HK-2 (cell line): ENCODE measurements at regions not wholly inside any gene's neighbourhood (a gene's known extent, or its start where the extent isn't known, plus 50 kb on each side); places are given as distances from the start of the nearest gene placed in this dataset.

Experiments
- DNase-seq: peaks from one replicate; pipeline ENCODE4 v3.0.0-alpha.2; 2018; ENCODE audit not compliant: unreplicated experiment

DNA sequence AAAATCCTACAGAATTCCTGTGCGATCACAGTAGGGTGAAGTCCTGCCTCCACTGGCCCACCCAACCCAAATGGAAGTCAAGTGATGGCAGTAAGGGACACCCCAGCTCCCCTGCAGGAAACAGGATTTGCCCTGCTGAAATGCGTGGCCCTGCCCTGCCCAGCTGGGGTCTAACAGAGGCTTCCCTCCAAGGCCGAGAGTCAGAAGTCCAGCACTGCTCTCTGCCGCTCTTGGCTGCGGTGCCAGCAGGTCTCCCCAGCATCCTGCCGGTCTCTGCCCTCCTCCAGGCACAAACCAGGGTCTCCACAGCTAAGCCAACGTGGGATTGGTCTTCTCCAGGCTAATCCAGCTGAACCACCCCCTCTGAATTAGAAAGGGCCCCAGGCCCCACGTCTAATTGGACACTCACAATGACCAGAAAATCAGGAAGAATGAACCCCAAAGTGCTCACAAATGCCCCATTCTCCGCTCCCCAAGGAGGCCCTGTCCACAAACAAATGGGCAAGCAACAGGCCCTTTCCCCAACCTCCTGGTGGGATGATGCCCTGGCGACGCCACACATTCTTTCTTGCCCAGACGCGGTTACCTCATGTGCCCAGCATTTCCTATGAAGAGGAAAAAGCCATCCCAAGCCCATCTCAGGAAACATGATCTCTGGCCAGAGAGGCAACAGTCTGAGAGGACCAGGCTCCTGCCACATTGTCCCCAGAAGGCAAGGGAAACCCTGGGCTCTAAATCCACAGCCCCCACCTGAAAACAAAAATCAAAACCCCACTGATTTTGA is 117.2 kb downstream of the BANF2 start:
- no peak for DNase-seq

DNA sequence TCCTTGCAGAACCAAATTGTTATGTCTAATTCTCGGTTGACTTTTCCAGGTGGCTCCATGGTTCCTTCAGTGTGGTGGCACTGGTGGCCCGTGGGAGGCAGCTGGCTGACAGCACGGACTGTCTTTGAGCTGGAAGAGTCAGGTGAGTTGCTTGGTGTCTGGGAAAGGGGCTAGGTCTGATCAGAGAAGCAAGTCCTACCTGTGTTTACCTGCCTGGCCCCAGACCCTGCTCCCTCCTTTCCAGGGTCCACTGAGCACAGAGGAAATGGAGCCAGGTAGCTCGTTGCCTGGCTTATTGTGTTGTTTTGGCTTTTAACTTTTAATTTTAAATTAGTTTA is 111.8 kb downstream of the BANF2 start:
- DNase-seq, result no peak

DNA sequence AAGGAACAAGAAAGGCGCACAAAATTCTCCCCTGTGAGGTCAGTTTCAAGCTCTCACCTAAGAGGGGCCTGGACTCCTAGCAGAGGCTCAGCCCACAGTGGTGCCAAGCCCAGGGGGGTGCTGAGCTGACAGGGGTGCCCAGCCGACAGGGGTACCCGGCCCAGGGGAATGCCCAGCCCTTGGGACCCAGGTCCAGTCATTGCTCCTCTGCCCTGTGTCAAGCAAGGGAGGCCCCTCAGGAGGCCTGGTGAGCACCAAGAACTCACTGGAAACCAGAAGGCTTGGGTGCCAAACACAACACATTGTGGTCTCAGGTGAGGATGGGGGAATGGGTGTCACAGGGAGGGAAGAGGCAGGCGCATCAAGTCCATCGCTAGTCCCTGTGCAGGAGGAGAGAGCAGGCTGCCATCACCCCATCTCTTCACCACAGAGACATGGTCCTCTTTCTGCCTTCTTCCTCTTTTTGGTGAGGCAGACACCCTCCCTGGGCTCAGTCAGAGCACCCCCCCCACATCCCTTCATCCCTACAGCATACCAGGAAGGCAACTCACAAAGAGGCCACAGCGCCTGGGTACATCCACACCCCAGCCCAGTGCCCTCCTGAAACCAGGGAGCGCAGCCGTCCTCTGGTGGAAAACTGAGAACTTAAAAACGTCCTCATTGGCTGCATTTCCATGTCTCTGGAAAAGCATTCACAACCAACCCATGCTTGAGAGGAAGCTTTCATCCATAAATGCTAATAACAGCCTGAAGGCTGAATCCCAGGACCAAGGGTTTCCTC is 111.3 kb downstream of the BANF2 start:
- no peak for DNase-seq

DNA sequence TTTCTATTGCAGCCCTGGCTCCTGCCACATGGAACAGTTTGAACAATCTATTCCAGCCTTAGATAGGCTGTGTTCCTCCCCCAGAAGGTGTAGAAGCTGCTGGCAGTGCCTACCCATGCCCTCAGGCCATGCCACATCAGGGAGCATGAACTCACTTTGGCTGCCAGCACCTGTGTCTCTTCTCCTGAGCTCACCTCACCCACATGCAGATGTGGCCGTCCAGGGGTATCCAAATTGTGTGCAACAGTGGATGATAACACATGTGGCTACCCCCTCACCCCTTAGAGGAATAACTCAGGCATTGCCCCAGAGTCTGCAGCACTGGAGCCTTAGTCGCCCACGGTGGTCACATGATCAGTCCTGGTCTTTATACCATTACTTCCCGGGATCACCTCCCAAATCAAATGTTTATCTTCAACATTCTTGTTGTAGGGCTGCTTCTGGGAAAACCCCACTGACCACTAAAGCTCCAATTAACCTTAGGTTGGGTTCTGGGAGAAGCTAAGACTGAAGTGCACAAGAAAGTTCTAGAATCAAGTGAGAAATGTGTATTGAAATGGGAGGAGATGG is 110.4 kb downstream of the BANF2 start:
- DNase-seq, result no peak

DNA sequence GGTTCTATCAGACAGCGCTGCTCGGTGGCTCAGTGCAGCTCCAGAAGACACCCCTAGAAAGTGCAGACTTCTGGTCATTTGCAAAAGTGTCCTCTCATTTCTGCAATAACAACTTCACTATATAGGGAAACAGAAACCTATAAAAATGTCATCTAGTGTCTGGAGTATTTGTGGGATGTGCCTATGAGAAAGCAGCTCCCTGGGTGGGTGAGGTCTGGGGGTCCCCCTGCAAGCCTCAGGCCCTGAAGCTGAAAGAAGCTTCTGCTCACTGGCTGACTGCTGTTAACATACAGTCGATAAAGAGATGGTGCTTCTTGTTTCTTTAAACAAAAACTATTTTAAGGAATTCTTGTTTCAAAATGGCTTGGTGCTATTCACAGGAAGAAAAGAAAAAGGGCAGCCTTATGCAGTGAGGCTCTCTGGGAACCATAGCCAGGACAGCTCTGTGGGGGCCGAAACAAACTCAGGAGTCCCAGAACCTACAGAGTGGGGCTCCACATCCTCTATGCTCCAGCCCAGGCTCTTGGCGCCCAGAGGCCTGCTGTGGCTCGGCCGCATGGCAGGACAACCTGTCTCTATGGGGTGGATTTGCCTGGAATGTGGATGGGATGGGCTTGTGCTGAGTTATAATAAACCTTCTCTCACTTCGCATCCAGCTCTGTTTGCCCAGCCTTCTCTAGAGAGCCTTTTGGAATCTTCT is 109.7 kb downstream of the BANF2 start:
- DNase-seq, result no peak

DNA sequence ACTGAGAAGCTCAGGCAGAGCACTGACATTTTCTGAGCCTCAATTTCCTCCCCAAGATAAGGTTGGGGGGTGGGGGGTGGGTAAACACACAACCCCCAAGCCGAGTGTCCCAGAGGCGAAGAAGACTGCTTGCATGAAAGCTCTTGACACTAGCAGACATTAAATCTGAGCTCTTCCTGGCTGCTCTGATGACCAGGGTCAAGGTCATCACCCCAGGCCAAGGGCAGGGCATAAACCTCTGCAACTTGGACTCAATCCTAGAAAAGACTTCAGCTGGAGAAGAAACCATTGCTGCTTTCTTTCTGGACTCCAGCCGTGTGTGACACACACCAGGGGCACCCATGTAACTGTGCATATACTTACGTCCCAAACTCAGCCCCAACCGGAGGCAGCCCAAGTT is 109.0 kb downstream of the BANF2 start:
- DNase-seq, result no peak

DNA sequence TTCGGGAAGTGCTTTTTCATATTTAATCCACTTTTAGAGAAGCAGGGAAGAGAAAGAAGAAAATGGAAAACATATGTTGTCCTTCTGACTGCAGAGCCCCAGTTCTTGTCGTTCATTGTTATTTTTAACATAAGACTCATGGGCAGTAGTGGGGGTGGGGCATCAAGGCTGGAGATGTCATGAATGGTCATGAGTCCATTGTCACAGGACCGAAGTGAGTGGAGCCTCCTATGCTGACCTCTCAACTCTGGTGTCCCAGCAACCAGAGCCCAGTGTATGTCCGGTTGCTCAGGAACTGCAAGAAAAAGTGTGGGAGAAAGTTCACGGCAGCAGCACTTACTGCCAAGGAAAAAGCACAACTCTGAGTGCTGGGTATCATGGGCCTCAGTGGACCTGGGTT is 108.6 kb downstream of the BANF2 start:
- no peak for DNase-seq

DNA sequence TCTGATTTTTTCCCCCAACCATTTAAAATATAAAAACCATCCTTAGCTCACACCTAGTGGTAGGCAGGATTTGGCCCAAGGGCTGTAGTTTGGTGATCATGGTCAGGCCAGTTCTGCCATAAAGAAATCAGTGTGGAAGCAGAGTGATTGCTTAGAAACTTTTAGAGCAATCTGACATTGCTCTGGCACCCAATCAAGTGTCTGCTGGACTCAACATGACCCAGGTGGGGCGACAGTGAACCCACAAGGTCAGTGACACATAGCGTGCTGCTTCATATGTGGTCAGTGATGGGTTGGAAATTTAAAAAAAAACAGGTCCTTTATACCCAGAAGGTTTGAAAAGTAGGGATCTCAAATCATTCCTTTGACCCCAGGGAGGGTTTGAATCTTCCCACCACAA is 107.9 kb downstream of the BANF2 start:
- no peak for DNase-seq

DNA sequence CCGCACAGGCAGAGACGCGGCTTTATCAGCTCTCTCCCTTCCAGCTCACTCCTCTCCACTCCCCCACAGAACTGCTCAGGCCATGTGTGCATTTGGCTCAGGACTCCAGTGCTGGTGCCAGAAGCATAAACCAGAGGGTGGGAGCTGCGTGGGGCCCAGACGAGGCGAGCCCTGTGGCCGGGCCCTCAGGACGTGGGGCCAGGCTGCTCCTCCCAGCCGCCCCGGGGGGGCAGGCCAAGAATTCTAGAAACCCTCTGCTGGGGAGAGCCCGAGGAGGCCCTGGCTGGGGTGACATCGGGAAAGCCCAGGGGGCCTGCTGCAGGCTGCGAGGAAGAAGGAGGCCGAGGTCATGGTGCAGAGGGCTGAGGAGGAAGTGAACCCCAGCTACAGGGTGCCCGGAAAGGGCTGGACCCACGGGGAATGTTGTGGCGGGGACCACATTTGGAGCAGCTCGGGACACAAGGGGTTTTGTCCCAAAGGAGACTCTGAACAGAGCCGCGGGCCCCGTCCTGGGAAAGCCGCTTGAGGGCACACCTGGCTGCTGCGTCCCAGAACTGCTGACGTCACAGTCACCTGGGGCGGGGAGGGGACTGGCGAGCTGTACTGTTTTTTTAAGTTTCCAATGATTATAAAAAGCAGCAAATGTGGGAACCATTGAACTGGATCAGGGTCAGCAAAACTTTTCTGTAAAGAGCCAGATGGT is 107.1 kb downstream of the BANF2 start:
- no peak for DNase-seq

DNA sequence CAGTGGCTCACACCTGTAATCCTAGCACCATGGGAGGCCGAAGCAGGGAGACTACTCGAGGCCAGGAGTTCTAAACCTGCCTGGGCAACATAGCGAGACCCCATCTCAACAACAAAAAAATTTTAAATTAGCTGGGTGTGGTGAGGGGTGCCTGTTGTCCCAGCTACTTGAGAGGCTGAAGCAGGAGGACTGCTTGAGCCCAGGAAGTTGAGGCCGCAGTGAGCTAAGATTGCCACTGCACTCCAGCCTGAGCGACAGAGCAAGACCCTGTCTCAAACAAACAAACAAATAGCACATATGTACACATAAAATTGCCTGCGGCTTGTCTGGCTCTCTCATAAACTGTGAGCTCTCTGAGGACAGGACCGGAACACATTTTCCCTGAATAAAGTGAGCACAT is 106.3 kb downstream of the BANF2 start:
- no peak for DNase-seq

DNA sequence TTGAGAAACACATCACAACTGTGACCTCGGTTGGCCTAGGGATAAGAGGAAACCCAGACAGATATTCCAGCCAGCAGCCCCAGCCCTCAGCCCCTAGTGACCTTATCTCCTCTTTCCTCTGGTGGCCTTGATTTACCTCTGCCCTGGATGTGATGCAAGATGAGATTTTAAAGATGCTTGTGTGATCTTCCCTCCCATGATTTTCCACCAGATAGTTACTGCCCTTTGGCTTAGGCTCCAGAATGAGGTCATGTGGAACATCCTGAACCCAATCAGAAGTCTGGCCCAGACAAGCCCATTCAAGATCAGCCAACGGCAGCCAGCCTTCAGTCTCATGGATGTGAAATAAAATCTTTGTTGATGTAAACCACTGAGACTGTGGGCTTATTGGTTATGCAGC is 104.0 kb downstream of the BANF2 start:
- no peak for DNase-seq

DNA sequence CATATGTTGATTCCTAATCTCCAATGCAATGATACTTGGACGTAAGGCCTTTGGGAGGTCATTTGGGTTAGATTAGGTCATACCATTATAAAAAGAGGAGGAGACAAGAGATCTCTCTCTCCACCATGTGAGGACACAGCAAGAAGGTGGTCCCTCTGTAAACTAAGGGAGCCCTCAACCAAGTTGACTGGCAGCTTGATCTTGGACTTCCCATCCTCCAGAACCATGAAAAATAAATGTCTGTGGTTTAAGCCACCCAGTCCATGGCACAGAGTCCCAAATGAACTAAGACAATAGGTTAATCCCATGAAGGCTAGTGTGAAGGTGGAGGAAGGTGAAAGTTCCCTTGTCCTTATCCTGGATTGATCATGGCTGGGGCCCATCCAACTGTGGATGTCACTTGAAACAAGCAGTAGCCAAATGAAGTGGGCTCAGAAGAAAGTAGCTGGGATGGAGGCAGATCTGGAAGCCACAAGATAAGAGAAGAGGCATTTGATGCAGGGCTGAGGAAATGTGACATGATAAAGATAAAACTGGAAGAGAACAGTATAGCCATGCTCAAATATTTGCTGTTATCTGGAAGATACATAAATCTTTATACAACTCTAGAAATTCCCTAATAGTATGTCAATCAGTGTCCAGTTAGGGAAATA is 99.9 kb downstream of the BANF2 start:
- DNase-seq, result no peak

DNA sequence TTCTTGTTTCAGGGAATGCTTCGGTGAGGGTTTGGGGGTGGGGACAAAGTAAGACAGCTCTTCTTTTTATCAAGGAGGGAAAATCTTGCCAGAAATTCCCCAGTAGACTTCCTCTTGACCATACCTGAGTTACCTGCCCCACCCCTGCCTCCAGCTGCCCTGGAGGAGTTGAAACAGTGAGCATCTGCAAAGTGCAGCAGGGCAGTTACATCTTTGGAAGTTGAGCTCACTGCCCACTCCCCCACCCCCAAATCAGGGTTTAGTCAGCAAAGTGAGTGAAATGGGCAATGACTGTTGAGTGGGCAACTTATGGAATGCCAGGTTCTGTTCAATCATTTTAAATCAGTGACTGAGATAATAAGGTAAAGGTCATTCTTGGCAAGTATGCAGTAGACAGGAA is 98.8 kb downstream of the BANF2 start:
- DNase-seq, result no peak

DNA sequence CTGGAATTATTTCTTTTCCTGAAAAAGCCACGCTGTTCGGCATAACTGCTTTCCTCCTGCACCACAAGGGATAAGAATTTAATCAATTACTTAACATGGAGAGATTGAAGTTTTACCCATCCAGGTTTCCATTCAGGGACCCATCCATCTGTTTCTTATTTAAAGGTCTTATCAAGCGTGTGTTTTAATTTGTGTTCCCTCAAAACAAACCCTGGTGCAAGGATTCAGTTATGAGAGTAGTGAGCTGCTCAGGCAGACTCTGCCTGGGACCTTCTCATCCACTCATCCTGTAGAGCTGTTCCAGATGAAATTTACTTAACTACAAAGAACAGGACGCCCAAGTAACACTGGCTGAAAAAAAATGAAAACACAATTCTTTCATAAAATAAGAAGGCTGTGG is 97.8 kb downstream of the BANF2 start:
- no peak for DNase-seq

DNA sequence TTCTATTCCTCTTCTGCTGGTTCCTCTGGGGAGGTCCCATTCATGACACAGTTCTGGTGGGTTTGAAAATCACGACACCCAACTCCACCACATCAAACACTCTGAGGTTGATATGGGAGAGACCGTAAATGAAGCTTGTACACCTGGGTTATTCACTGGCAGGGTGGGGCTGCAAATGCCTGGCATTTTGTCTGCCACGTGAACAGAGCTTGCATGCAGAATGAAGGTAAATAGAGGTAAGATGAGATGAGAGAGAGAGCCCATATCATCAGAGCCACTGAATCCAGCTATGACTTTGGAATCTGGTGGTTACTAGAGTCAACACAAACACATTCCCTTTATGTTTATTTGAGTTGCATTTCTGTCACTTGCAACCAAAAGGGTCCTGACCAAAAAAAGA is 97.4 kb downstream of the BANF2 start:
- no peak for DNase-seq

DNA sequence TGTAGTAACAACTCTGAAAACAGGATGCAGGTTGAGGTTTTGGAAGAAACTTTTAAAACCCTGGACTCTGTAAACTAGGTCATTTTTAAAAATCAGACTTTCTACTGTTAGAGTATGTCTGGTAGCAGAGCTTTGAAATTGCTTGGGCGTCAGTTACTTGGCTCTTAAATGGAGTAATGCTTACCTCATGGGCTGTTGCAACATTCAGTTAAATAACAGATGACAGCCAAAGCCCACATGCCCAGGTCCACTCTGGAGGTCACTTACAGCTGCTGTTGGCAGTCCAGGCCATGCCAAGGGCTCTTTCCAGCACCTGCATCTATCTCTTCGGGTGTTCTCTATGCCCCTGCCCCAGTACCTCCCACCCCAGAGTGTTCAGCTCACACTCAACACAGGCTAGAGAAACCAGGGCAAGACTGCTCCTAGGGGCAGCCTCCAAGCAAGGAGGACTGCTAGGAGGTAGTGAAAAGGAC is 96.4 kb downstream of the BANF2 start:
- DNase-seq, result no peak

DNA sequence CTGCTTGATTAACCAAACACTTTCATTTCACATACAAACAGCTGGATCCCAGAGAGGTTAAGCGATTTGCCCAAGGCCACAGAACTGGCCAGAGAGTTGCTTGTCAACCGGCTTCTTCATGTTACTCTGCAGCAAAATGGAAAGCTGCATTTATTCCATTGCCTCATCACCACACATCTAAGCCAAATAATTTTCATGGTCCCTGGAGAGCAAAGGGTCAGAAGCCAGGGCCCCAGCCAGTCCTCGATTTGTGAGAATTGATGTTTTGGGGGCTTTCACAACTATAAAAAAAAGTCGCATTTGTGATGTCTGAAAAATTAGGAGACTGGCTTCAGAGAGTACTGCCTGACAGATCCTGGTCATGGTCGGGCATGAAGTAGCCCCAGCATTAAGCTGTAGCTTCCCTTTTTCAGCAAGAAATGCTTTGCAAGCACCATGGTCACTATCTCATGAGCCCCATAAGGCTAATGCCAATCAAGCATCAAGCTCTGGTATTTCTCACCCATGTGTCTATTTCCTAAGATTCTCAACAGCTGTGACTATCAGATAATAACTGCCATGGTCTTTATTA is 95.8 kb downstream of the BANF2 start:
- DNase-seq, result no peak

DNA sequence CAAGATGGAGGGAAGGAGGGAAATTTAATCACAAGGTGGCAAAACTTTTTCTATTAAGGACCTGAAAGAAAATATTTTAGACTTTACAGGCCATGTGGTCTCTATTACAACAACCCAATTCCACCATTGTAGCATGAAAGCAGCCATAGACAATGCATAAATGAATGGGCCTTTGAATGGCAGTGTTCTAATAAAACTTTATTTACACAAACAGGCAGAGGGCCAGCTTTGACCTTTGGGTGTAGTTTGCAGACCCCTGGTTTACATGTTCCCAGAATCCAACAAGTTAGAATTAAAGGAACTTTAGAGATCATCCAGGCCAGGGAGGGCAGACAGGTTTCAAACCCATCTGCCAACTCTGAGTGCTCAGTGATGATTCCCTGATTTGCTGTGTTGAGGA is 95.2 kb downstream of the BANF2 start:
- DNase-seq, result no peak

DNA sequence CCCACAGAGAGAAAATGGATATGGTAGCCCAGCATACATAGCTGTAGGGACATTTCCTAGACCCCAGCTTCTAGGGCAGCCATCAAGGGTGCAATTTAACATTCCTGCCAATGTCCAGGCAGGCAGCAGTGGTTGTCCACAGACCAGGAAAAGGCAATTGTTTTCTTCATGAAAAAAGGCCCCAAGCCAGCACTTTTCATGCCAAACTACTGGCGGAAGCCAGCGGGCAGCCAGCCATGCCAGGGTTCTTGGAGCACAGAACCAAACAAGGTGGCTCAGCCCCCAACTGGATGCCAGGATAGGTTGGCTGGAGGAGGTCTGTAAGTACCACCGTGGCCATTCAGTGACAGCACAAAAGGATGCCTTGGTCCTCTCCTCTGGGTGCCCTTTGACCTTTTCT is 94.6 kb downstream of the BANF2 start:
- no peak for DNase-seq

DNA sequence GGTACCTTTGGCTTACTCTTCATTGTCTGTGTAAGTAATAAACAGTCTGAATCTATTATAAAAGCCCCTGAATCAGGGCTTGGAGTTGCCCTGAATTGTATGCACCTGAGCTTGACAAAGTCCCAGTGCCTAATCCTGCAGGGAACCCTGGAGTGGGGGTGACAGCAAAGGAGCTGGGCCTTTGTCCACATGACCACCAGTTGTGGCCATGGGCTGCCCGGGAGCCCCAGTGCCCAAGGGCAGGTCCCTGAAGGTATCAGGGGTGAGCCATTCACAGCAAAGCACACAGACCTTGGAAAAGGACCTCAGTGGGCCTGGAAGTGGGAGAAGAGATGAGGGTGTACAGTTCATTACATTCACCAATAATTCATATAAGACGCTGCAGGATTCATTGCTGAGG is 94.2 kb downstream of the BANF2 start:
- DNase-seq, result no peak

DNA sequence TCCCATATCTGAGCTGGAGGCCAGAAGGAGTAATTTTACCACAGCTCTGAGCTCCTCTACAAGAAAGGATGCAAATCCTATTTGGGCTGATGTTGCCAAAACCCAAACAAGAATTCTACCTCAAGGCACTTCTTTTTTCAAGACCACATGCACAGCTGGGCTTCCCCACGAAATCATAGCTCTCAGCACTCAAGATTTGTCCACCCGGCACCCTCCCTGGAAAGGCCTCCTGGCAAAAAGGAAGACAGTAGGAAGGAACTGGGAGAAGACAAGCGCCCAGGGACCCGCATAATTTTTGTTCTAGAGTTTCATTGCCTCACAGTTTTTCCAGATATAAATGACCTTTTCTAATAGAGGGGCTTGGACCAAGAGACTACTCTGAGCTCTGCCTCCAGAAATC is 90.5 kb downstream of the BANF2 start:
- no peak for DNase-seq
